Tibial nerve (tissue), 4 donors: ENCODE measurements at regions not wholly inside any gene's neighbourhood (a gene's known extent, or its start where the extent isn't known, plus 50 kb on each side); places are given as distances from the start of the nearest gene placed in this dataset.

Source experiments
- DNase-seq, 2 donors: peaks; one replicate each; pipeline ENCODE4 v3.0.0-alpha.2; 2019; ENCODE audit warnings: low spot score in 2 of 2
- H3K27ac ChIP-seq, 4 donors: fragments of 200-600 bp; sonication (generic) in 3 of 4; one replicate each; pipeline ENCODE4 v1.5.1; 2017 to 2019; ENCODE audit warnings: mild to moderate bottlenecking in 1 of 4
- H3K27me3 ChIP-seq, 2 donors: fragments of 200-600 bp; sonication (generic) in 1 of 2; one replicate each; pipeline versions ENCODE4 v1.5.1 to v1.6.0; 2017 to 2019
- H3K36me3 ChIP-seq, 3 donors: fragments of 200-600 bp; sonication (generic); one replicate each; pipeline ENCODE4 v1.5.1; 2018 to 2019
- H3K4me1 ChIP-seq, 4 donors: fragments of 200-600 bp; sonication (generic) in 3 of 4; one replicate each; pipeline ENCODE4 v1.5.1; 2017 to 2019
- H3K4me3 ChIP-seq, 4 donors: fragments of 200-600 bp; sonication (generic) in 3 of 4; one replicate each; pipeline ENCODE4 v1.5.1; 2017 to 2019; ENCODE audit warnings: mild to moderate bottlenecking in 1 of 4, moderate library complexity in 1 of 4
- H3K9me3 ChIP-seq, 4 donors: fragments of 200-600 bp; sonication (generic) in 3 of 4; one replicate each; pipeline ENCODE4 v1.5.1; 2017 to 2019
- CTCF ChIP-seq, 5 experiments: fragments of 200-600 bp in 3 of 5; fragments of 450-650 bp in 2 of 5; sonication (generic) in 3 of 5; IDR thresholded peaks; one replicate each; pipeline ENCODE4 v1.5.1; 2016 to 2019; ENCODE audit warnings: antibody characterized with exemption in 5 of 5, mild to moderate bottlenecking in 3 of 5, moderate library complexity in 2 of 5
- EP300 ChIP-seq, 2 donors: sonication (generic); formaldehyde crosslinking; IDR thresholded peaks; one replicate each; pipeline ENCODE4 v1.6.1; 2017; ENCODE audit warnings: antibody characterized with exemption in 2 of 2, mild to moderate bottlenecking in 1 of 2
- POLR2A ChIP-seq, 2 donors: fragments of 450-650 bp; IDR thresholded peaks; one replicate each; pipeline ENCODE4 v1.6.1; 2017; ENCODE audit warnings: antibody characterized with exemption in 2 of 2, mild to moderate bottlenecking in 2 of 2, moderate library complexity in 2 of 2
- whole genome bisulfite sequencing, 2 donors: methylation state at CpG; one replicate each; pipeline ENCODE4 v1.1.5; 2018; 5-methylcytosine and 5-hydroxymethylcytosine counted together

GRCh38 chr5:161235569-161235968 is 311.0 kb downstream of the GABRB2 start:
- no peak overlapping the region for H3K4me3 ChIP-seq
- DNase-seq = no peak
- 13 to 30% methylated on average over 1 of the region's 1 CpG for WGBS, 2 donors

GRCh38 chr5:161233553-161233952 is 313.0 kb downstream of the GABRB2 start:
- Histone ChIP-seq H3K9me3 (no peaks in the 10 kb centered on the region), H3K36me3 (no peaks in the 10 kb centered on the region)
- 80 to 84% methylated on average over 1 of the region's 1 CpG for WGBS, 2 donors

More at GRCh38 chr5:161235569-161235968, 311.0 kb downstream of the GABRB2 start:
- Histone ChIP-seq H3K9me3 (no peaks in the 10 kb centered on the region), H3K27ac (no peak overlapping the region), H3K27me3 (no peaks in the 10 kb centered on the region), H3K4me1 (peaks cover 0 to 4% (median 0%) of the 10 kb centered on the region in 4 donors), H3K36me3 (no peaks in the 10 kb centered on the region)
- TF ChIP-seq POLR2A (IDR thresholded peaks at IDR 0.05) (no peak), EP300 (IDR thresholded peaks at IDR 0.05) (no peak), CTCF (IDR thresholded peaks at IDR 0.05) (no peak)

GRCh38 chr5:161230221-161230620 is 316.3 kb downstream of the GABRB2 start:
- no peak for TF ChIP-seq EP300 (IDR thresholded peaks at IDR 0.05)
- TF ChIP-seq POLR2A (IDR thresholded peaks at IDR 0.05) = no peak
- no peak for TF ChIP-seq CTCF (IDR thresholded peaks at IDR 0.05)
- no peak overlapping the region for H3K27ac ChIP-seq
- no peaks in the 10 kb centered on the region for H3K27me3 ChIP-seq
- H3K36me3 ChIP-seq = no peaks in the 10 kb centered on the region
- no peaks in the 10 kb centered on the region for H3K4me1 ChIP-seq
- no peaks in the 10 kb centered on the region for H3K9me3 ChIP-seq
- WGBS, 2 donors = 34 to 48% methylated on average over 3 of the region's 3 CpGs
- no peak for DNase-seq
- H3K4me3 ChIP-seq = no peak overlapping the region

More at GRCh38 chr5:161233553-161233952, 313.0 kb downstream of the GABRB2 start:
- H3K4me1 ChIP-seq = peaks cover 0 to 4% (median 0%) of the 10 kb centered on the region in 4 donors
- H3K4me3 ChIP-seq = no peak overlapping the region
- H3K27me3 ChIP-seq = no peaks in the 10 kb centered on the region
- TF ChIP-seq CTCF (IDR thresholded peaks at IDR 0.05) (no peak), POLR2A (IDR thresholded peaks at IDR 0.05) (no peak), EP300 (IDR thresholded peaks at IDR 0.05) (no peak)
- H3K27ac ChIP-seq = no peak overlapping the region
- DNase-seq = no peak

GRCh38 chr5:161219816-161220215 is 326.7 kb downstream of the GABRB2 start:
- Histone ChIP-seq H3K27ac (no peak overlapping the region), H3K4me1 (no peaks in the 10 kb centered on the region), H3K9me3 (peaks cover 0 to 9% (median 3%) of the 10 kb centered on the region in 4 donors), H3K27me3 (no peaks in the 10 kb centered on the region), H3K4me3 (no peak overlapping the region), H3K36me3 (no peaks in the 10 kb centered on the region)
- WGBS, 2 donors = 82 to 87% methylated on average over 4 of the region's 4 CpGs
- no peak for TF ChIP-seq EP300 (IDR thresholded peaks at IDR 0.05)
- no peak for DNase-seq

- no peaks in the 10 kb centered on the region for H3K4me1 ChIP-seq
- TF ChIP-seq CTCF (IDR thresholded peaks at IDR 0.05) = no peak
- no peak for TF ChIP-seq EP300 (IDR thresholded peaks at IDR 0.05)
- TF ChIP-seq POLR2A (IDR thresholded peaks at IDR 0.05) = no peak
- H3K9me3 ChIP-seq = peaks cover 0 to 6% (median 3%) of the 10 kb centered on the region in 4 donors
- WGBS, 2 donors = 63 to 74% methylated on average over 3 of the region's 3 CpGs
- H3K27ac ChIP-seq = no peak overlapping the region
- H3K4me3 ChIP-seq = no peak overlapping the region
- H3K36me3 ChIP-seq = no peaks in the 10 kb centered on the region
- no peaks in the 10 kb centered on the region for H3K27me3 ChIP-seq
- no peak for DNase-seq
Measured at GRCh38 chr5:161216877-161217276, 329.6 kb downstream of the GABRB2 start.
